Prostate gland (tissue), 2 donors: ENCODE measurements at regions not wholly inside any gene's neighbourhood (a gene's known extent, or its start where the extent isn't known, plus 50 kb on each side); places are given as distances from the start of the nearest gene placed in this dataset.

Source experiments
- POLR2AphosphoS5 ChIP-seq: sonication (generic); formaldehyde crosslinking; IDR thresholded peaks from one replicate; pipeline ENCODE4 v1.6.1; 2017; ENCODE audit warnings: antibody characterized with exemption
- TF ChIP-seq, protein P1 (sequence below), 4 experiments: fragments of 200-600 bp in 2 of 4; fragments of 450-650 bp in 2 of 4; sonication (generic) in 2 of 4; IDR thresholded peaks; 1 replicate in 3 of 4; 2 replicates in 1 of 4; pipeline ENCODE4 v1.5.1; 2016 to 2019; ENCODE audit warnings: antibody characterized with exemption in 4 of 4, mild to moderate bottlenecking in 2 of 4, moderate library complexity in 2 of 4

DNA sequence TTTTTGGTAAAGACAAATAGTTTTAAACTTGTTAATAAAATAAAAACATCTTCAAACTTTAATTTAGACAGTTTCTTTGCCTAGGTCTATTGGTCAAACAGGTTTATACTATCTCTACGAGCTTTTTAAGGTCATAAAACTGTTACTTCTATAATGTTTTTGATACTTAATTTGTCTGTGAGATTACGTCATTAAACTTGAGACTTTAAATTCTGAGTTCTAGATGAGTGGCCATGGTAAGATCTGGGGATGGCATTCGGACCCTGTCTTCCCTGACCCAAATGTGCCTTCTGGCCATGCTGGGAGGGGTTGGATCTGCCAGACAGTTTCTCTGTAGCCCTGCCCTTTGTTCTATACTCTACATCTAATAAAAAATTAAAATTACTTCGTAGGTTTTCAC lies 497.8 kb downstream of the TMEM135 start:
- TF ChIP-seq, protein P1, sequence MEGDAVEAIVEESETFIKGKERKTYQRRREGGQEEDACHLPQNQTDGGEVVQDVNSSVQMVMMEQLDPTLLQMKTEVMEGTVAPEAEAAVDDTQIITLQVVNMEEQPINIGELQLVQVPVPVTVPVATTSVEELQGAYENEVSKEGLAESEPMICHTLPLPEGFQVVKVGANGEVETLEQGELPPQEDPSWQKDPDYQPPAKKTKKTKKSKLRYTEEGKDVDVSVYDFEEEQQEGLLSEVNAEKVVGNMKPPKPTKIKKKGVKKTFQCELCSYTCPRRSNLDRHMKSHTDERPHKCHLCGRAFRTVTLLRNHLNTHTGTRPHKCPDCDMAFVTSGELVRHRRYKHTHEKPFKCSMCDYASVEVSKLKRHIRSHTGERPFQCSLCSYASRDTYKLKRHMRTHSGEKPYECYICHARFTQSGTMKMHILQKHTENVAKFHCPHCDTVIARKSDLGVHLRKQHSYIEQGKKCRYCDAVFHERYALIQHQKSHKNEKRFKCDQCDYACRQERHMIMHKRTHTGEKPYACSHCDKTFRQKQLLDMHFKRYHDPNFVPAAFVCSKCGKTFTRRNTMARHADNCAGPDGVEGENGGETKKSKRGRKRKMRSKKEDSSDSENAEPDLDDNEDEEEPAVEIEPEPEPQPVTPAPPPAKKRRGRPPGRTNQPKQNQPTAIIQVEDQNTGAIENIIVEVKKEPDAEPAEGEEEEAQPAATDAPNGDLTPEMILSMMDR (IDR thresholded peaks at IDR 0.05) = no peak
- TF ChIP-seq POLR2AphosphoS5 = no peak
